OCI-LY3 (cell line): ENCODE measurements at regions not wholly inside any gene's neighbourhood (a gene's known extent, or its start where the extent isn't known, plus 50 kb on each side); places are given as distances from the start of the nearest gene placed in this dataset.

Experiments used
- H2AFZ ChIP-seq: fragments of 200-600, 300-600 bp; shearing (Covaris generic); 2 replicates; pipeline ENCODE4 v1.6.0; 2014; ENCODE audit warnings: antibody characterized with exemption, low read depth, low read length
- H3K27ac ChIP-seq: fragments of 200-600, 300-600 bp; sonication (generic); 2 replicates; pipeline ENCODE4 v1.5.1; 2014; ENCODE audit warnings: mild to moderate bottlenecking, low read length, moderate library complexity, mixed read lengths
- H3K27me3 ChIP-seq: fragments of 200-600, 300-600 bp; sonication (generic); 2 replicates; pipeline ENCODE4 v1.6.1; 2014; ENCODE audit warnings: low read depth, low read length, mixed read lengths
- H3K36me3 ChIP-seq: fragments of 200-600, 300-600 bp; sonication (generic); replicated peaks from 2 replicates; pipeline ENCODE3; 2014; ENCODE audit warnings: low read depth, low read length, mixed read lengths
- H3K4me1 ChIP-seq: fragments of 300-600, 200-600 bp; sonication (generic); 2 replicates; pipeline ENCODE4 v1.6.1; 2014; ENCODE audit warnings: low read length, mixed read lengths
- H3K4me2 ChIP-seq: fragments of 200-600, 300-600 bp; sonication (generic); 2 replicates; pipeline ENCODE4 v1.6.1; 2014; ENCODE audit warnings: low read length, mixed read lengths
- H3K4me3 ChIP-seq: fragments of 300-600, 200-600 bp; sonication (generic); 2 replicates; pipeline ENCODE4 v1.5.1; 2014; ENCODE audit warnings: antibody characterized with exemption, mild to moderate bottlenecking, low read length, moderate library complexity
- H3K79me2 ChIP-seq: fragments of 300-600, 200-600 bp; shearing (Covaris generic); 2 replicates; pipeline ENCODE4 v1.6.1; 2014; ENCODE audit warnings: mild to moderate bottlenecking, low read length, mixed read lengths
- H3K9ac ChIP-seq: fragments of 300-600, 200-600 bp; shearing (Covaris generic); 2 replicates; pipeline ENCODE4 v1.6.0; 2014; ENCODE audit warnings: mild to moderate bottlenecking, low read length, moderate library complexity
- H3K9me3 ChIP-seq: fragments of 200-600, 300-600 bp; shearing (Covaris generic); 2 replicates; pipeline ENCODE4 v1.6.1; 2014; ENCODE audit warnings: low read length, mixed read lengths; ENCODE audit not compliant: insufficient read depth
- H4K20me1 ChIP-seq: fragments of 200-600, 300-600 bp; sonication (generic); 2 replicates; pipeline ENCODE4 v1.6.1; 2016; ENCODE audit warnings: low read length, mixed read lengths; ENCODE audit not compliant: insufficient read depth
- EZH2phosphoT487 ChIP-seq: fragments of 200-600 bp; shearing (Covaris generic); IDR thresholded peaks from 2 replicates; pipeline ENCODE4 v1.6.1; 2018; ENCODE audit warnings: antibody characterized with exemption, mixed run types, low read depth
- TF ChIP-seq, protein P1 (sequence below): fragments of 200-600, 300-600 bp; sonication (generic); IDR thresholded peaks from 2 replicates; pipeline ENCODE4 v1.5.1; 2014; ENCODE audit warnings: antibody characterized with exemption, low read length, low read depth

DNA sequence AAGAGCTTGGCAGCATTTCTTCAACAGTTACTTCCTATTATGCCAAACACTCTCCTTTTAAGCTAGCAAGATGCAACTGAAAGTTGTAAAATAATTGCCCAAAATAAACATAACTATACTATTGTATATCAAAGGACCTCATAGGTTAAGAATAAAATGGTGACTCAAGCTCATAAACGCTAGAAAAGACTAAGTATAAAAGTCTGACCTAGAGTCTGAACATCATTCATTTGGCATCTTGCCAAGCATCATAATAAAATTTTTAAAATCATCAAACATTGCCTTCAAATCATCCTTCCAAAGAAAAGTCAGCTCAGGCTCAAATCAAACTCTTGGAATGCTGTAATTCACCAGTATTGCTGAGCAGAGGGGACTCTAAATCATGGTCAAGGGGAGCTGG, 281.2 kb downstream of the QDPR start:
- no peaks in the 10 kb centered on the region for H3K36me3 ChIP-seq
- no peak overlapping the region for H3K4me3 ChIP-seq
- TF ChIP-seq, protein P1, sequence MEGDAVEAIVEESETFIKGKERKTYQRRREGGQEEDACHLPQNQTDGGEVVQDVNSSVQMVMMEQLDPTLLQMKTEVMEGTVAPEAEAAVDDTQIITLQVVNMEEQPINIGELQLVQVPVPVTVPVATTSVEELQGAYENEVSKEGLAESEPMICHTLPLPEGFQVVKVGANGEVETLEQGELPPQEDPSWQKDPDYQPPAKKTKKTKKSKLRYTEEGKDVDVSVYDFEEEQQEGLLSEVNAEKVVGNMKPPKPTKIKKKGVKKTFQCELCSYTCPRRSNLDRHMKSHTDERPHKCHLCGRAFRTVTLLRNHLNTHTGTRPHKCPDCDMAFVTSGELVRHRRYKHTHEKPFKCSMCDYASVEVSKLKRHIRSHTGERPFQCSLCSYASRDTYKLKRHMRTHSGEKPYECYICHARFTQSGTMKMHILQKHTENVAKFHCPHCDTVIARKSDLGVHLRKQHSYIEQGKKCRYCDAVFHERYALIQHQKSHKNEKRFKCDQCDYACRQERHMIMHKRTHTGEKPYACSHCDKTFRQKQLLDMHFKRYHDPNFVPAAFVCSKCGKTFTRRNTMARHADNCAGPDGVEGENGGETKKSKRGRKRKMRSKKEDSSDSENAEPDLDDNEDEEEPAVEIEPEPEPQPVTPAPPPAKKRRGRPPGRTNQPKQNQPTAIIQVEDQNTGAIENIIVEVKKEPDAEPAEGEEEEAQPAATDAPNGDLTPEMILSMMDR: no peak
- TF ChIP-seq EZH2phosphoT487: no peak
- no peak overlapping the region for H2AFZ ChIP-seq
- no peak overlapping the region for H3K9ac ChIP-seq
- no peaks in the 10 kb centered on the region for H3K79me2 ChIP-seq
- H3K4me1 ChIP-seq: no peaks in the 10 kb centered on the region
- no peaks in the 10 kb centered on the region for H3K9me3 ChIP-seq
- H3K27ac ChIP-seq: no peak overlapping the region
- no peaks in the 10 kb centered on the region for H3K27me3 ChIP-seq
- no peak overlapping the region for H3K4me2 ChIP-seq
- H4K20me1 ChIP-seq: no peaks in the 10 kb centered on the region

- H3K4me3 ChIP-seq: no peak overlapping the region
- H3K27me3 ChIP-seq: no peaks in the 10 kb centered on the region
- no peaks in the 10 kb centered on the region for H3K36me3 ChIP-seq
- no peaks in the 10 kb centered on the region for H3K9me3 ChIP-seq
- no peak overlapping the region for H3K9ac ChIP-seq
- H3K27ac ChIP-seq: no peak overlapping the region
- H4K20me1 ChIP-seq: no peaks in the 10 kb centered on the region
- no peak overlapping the region for H3K4me2 ChIP-seq
- no peak for TF ChIP-seq EZH2phosphoT487
- TF ChIP-seq, protein P1: no peak
- no peaks in the 10 kb centered on the region for H3K79me2 ChIP-seq
- H2AFZ ChIP-seq: no peak overlapping the region
- no peaks in the 10 kb centered on the region for H3K4me1 ChIP-seq
Observed at GRCh38 chr4:17220816-17221215, 291.1 kb downstream of the QDPR start.

DNA sequence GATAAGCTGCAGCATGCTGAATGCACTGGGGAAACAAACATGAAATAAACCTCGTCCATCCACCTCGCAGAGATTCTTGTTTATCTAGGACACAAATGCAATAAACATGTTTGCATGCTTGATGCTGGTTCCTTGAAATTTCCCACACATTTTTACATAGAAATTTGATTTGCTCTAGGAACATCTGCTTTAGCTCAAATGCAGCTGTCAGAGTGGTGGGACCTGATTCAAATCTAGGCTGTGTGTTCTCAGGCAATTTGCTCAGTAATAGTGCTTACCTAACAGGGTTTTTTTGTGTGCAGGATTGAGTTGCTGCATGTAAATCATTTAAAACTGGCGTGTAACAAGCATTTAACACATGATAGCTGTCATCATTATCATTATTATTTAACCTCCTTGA, 293.1 kb downstream of the QDPR start:
- H2AFZ ChIP-seq: no peak overlapping the region
- no peaks in the 10 kb centered on the region for H3K36me3 ChIP-seq
- H3K9ac ChIP-seq: no peak overlapping the region
- H3K4me2 ChIP-seq: no peak overlapping the region
- no peaks in the 10 kb centered on the region for H3K4me1 ChIP-seq
- no peaks in the 10 kb centered on the region for H3K27me3 ChIP-seq
- TF ChIP-seq, protein P1: no peak
- no peak for TF ChIP-seq EZH2phosphoT487
- no peak overlapping the region for H3K27ac ChIP-seq
- no peaks in the 10 kb centered on the region for H4K20me1 ChIP-seq
- H3K4me3 ChIP-seq: no peak overlapping the region
- no peaks in the 10 kb centered on the region for H3K9me3 ChIP-seq
- H3K79me2 ChIP-seq: no peaks in the 10 kb centered on the region

DNA sequence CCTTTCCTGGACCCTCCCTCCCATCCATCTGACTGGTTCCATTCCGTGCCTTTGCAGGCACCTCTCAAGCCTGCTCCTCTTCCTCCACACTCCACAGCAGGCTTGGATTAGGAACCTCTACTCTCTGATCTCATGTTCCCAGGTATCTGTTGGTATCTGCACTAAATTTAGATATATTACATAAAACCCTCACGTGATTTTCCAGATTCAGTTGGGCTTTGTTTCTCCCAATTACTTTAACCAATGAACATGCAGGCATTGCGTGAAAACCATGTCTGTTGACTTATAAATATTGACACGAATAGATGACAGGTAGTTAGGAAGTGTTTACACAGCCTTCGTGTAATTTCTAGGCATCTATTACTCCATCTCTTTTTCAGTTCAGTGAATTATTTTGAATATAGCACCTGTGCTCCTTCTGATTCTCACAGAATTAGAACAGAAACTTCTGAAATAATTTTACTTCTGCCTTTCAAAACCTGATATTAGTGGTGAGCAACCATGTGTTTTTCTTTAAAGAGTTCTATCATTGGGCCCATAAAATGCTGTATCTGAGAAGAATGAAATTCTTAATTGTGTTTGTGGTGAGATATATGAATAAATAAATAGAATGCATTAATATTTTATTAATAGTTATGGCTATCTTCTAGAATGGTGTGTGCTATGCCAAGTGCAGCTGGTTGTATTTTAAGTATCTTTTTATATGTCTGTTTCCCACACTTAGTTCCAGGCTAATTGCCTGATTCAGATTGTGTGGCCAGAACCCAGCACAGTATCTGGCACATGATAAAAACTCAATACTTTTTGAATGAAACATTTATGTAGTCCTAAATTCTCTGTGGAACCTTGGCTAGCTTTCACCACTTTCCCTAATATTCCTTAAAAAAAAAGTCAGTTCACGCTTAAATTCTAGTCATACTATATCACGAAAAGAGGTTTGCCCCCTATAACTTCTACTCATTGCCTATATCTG, 304.8 kb downstream of the QDPR start:
- Histone ChIP-seq H3K36me3 (peaks cover 12% of the 10 kb centered on the region), H3K27ac (peak overlapping the region; percentile 37), H3K4me2 (peak overlapping the region; percentile 43), H3K9me3 (peaks cover 31% of the 10 kb centered on the region), H3K4me1 (peaks cover 16% of the 10 kb centered on the region), H3K9ac (no peak overlapping the region), H3K27me3 (no peaks in the 10 kb centered on the region), H3K4me3 (no peak overlapping the region), H2AFZ (no peak overlapping the region), H4K20me1 (no peaks in the 10 kb centered on the region), H3K79me2 (no peaks in the 10 kb centered on the region)
- TF ChIP-seq, protein P1: no peak
- no peak for TF ChIP-seq EZH2phosphoT487
